GM12878 (cell line): ENCODE measurements at regions not wholly inside any gene's neighbourhood (a gene's known extent, or its start where the extent isn't known, plus 50 kb on each side); places are given as distances from the start of the nearest gene placed in this dataset.

Source experiments
- CTCF ChIP-seq, 3 experiments: IDR thresholded peaks in 2 of 3; conservative IDR thresholded peaks in 1 of 3; 2 replicates each; pipeline ENCODE4 v1.5.1; 2011; ENCODE audit warnings: low read depth in 3 of 3, low read length in 3 of 3, mild to moderate bottlenecking in 3 of 3, control low read depth in 2 of 3, moderate library complexity in 2 of 3, inconsistent platforms in 1 of 3, mixed read lengths in 1 of 3; ENCODE audit not compliant: control insufficient read depth in 2 of 3, insufficient read depth in 1 of 3; ENCODE audit errors: extremely low read depth in 1 of 3
- EP300 ChIP-seq, 2 experiments: fragments of 150-350 bp in 1 of 2; IDR thresholded peaks; 2 replicates each; pipeline ENCODE4 v1.6.1; 2011 to 2012; ENCODE audit warnings: low read depth in 2 of 2, low read length in 2 of 2, borderline replicate concordance in 1 of 2, improper control_type of control experiment in 1 of 2, inconsistent platforms in 1 of 2; ENCODE audit not compliant: control insufficient read depth in 1 of 2
- ESRRA ChIP-seq: IDR thresholded peaks from 2 replicates; pipeline ENCODE4 v1.6.1; 2012; ENCODE audit warnings: mild to moderate bottlenecking, low read length, improper control_type of control experiment
- GABPA ChIP-seq: IDR thresholded peaks from 2 replicates; pipeline ENCODE4 v1.6.1; 2014; ENCODE audit warnings: antibody characterized with exemption, low read depth, mild to moderate bottlenecking, inconsistent platforms
- HDAC6 ChIP-seq: fragments of 200-600 bp; sonication (generic); IDR thresholded peaks from one replicate; pipeline ENCODE4 v1.8.0; 2017; ENCODE audit warnings: antibody characterized with exemption; ENCODE audit not compliant: unreplicated experiment
- RAD21 ChIP-seq: IDR thresholded peaks from 2 replicates; pipeline ENCODE4 v1.6.1; 2011; ENCODE audit warnings: mild to moderate bottlenecking, low read depth, low read length, moderate library complexity; ENCODE audit not compliant: insufficient read depth
- SIN3A ChIP-seq: IDR thresholded peaks from 2 replicates; pipeline ENCODE4 v1.6.1; 2012; ENCODE audit warnings: low read depth, low read length, improper control_type of control experiment

GRCh38 chr3:72442759-72443158 is 405.5 kb downstream of the SHQ1 start:
- TF ChIP-seq SIN3A = no peak
- TF ChIP-seq RAD21 = no peak
- TF ChIP-seq EP300 (IDR thresholded peaks at IDR 0.05; ENCODE audit: borderline replicate concordance in 1 of 2, control insufficient read depth in 1 of 2, low read depth in 2 of 2, low read length in 2 of 2) = no peak
- no peak for TF ChIP-seq CTCF (IDR thresholded peaks at IDR 0.05 in 2 of 3, conservative IDR thresholded peaks at IDR 0.05 in 1 of 3; ENCODE audit: control insufficient read depth in 2 of 3, extremely low read depth in 1 of 3, insufficient read depth in 1 of 3, low read depth in 3 of 3, low read length in 3 of 3)
- no peak for TF ChIP-seq GABPA
- no peak for TF ChIP-seq ESRRA
- TF ChIP-seq HDAC6 = no peak
